HepG2 (cell line): ENCODE measurements at regions not wholly inside any gene's neighbourhood (a gene's known extent, or its start where the extent isn't known, plus 50 kb on each side); places are given as distances from the start of the nearest gene placed in this dataset.

Experiments used
- ATAC-seq: fragments of 200-7000 bp; cut with Tn5 transposase; 3 replicates; pipeline ENCODE4 v1.9.1; 2020; ENCODE audit warnings: mild to moderate bottlenecking, moderate library complexity
- BruUV-seq: library from RNA; stranded (reverse); fragments of 400-500 nt; replicated peaks from 2 replicates; lab custom pipeline; 2021; lab: Mats Ljungman, UMichigan
- CTCF ChIA-PET: fragments of 300-600 bp; formaldehyde crosslinking; extraction: SDS; loops from one replicate; lab custom pipeline; 2021; ENCODE audit warnings: low total read pairs, inconsistent platforms, low intra/inter-chr PET ratio; lab: Yijun Ruan, JAX
- POLR2A ChIA-PET: fragments of 350-600 bp; sonication (Branson Sonifier 250); formaldehyde crosslinking; loops from one replicate; lab custom pipeline; 2020; ENCODE audit warnings: antibody characterized with exemption, inconsistent platforms; lab: Yijun Ruan, JAX
- DNase-seq: peaks from one replicate; pipeline ENCODE4 v3.0.0-alpha.2; 2015; ENCODE audit warnings: low spot score
- FAIRE-seq: peaks from 3 replicates; lab custom pipeline; 2011; peaks lifted over from hg19 to GRCh38; lab: Jason Lieb, UNC
- H2AFZ ChIP-seq: one replicate; pipeline ENCODE4 v1.6.1; 2011; ENCODE audit warnings: low read length, inconsistent platforms
- H3K27ac ChIP-seq: fragments of 300-600 bp; 3 replicates; pipeline ENCODE4 v1.8.0; 2011; ENCODE audit warnings: mixed run types, mild to moderate bottlenecking, mixed read lengths, low read length, inconsistent platforms; ENCODE audit not compliant: insufficient read depth; ENCODE audit errors: extremely low read length
- H3K27me3 ChIP-seq, 2 experiments: fragments of 200-600 bp in 1 of 2; 2 replicates in 1 of 2; 3 replicates in 1 of 2; pipeline versions ENCODE4 v1.6.0 to v1.8.0; 2011; ENCODE audit warnings: low read length in 2 of 2, mild to moderate bottlenecking in 2 of 2, moderate library complexity in 2 of 2, inconsistent platforms in 1 of 2; ENCODE audit not compliant: insufficient read depth in 2 of 2, control insufficient read depth in 1 of 2
- H3K36me3 ChIP-seq, 2 experiments: fragments of 200-600 bp in 1 of 2; replicated peaks in 1 of 2; 2 replicates in 1 of 2; 3 replicates in 1 of 2; pipeline versions ENCODE4 v1.5.1 to v1.8.0; 2011; ENCODE audit warnings: low read length in 2 of 2, inconsistent platforms in 1 of 2; ENCODE audit not compliant: insufficient read depth in 2 of 2, control insufficient read depth in 1 of 2
- H3K4me1 ChIP-seq: 2 replicates; pipeline ENCODE4 v1.5.1; 2012; ENCODE audit warnings: low read length, inconsistent platforms; ENCODE audit not compliant: insufficient read depth
- H3K4me2 ChIP-seq: 2 replicates; pipeline ENCODE4 v1.6.0; 2011; ENCODE audit warnings: low read depth, low read length, inconsistent platforms
- H3K4me3 ChIP-seq, 3 experiments: fragments of 200-600 bp in 1 of 3; sonication (generic), shearing (Covaris generic) in 1 of 3; replicated peaks in 1 of 3; 2 replicates each; pipeline ENCODE4 v1.5.1; 2011 to 2016; ENCODE audit warnings: low read length in 3 of 3, inconsistent platforms in 2 of 3, low read depth in 2 of 3, mild to moderate bottlenecking in 2 of 3, control low read depth in 1 of 3, mixed read lengths in 1 of 3; ENCODE audit not compliant: insufficient read depth in 1 of 3
- H3K79me2 ChIP-seq: one replicate; pipeline ENCODE4 v1.6.1; 2011; ENCODE audit warnings: low read length, inconsistent platforms; ENCODE audit not compliant: insufficient read depth
- H3K9ac ChIP-seq: 2 replicates; pipeline ENCODE4 v1.6.0; 2011; ENCODE audit warnings: mild to moderate bottlenecking, low read depth, low read length, inconsistent platforms; ENCODE audit not compliant: insufficient read depth
- H3K9me3 ChIP-seq: 2 replicates; pipeline ENCODE4 v1.5.1; 2012; ENCODE audit warnings: mild to moderate bottlenecking, low read length
- H4K20me1 ChIP-seq: 2 replicates; pipeline ENCODE4 v1.6.0; 2011; ENCODE audit warnings: inconsistent platforms, mild to moderate bottlenecking, low read length, moderate library complexity; ENCODE audit not compliant: insufficient read depth
- ATAD3A ChIP-seq: sonication (generic); formaldehyde crosslinking; IDR thresholded peaks from 2 replicates; pipeline ENCODE4 v1.4.0; 2020; ENCODE audit warnings: missing genetic modification reagents
- HDAC1 ChIP-seq: sonication (generic); formaldehyde crosslinking; IDR thresholded peaks from 2 replicates; pipeline ENCODE4 v1.5.1; 2020; ENCODE audit warnings: mild to moderate bottlenecking, missing genetic modification reagents
- HDAC2 ChIP-seq: sonication (generic); formaldehyde crosslinking; IDR thresholded peaks from 2 replicates; pipeline ENCODE4 v1.4.0; 2020; ENCODE audit warnings: missing genetic modification reagents
- HNRNPH1 ChIP-seq: fragments of 200-400 bp; formaldehyde crosslinking; optimal IDR thresholded peaks from 2 replicates; pipeline ENCODE3; 2017; ENCODE audit warnings: mild to moderate bottlenecking, low read depth, low read length
- IRF2 ChIP-seq: IDR thresholded peaks from 2 replicates; pipeline ENCODE4 v1.6.1; 2018; ENCODE audit warnings: missing genetic modification reagents, missing compliant biosample characterization
- NONO ChIP-seq, 2 experiments: fragments of 450-650 bp in 1 of 2; sonication (generic) in 1 of 2; formaldehyde crosslinking in 1 of 2; IDR thresholded peaks in 1 of 2; conservative IDR thresholded peaks in 1 of 2; 2 replicates each; pipeline versions ENCODE4 v1.6.1 to v1.8.0; 2017 to 2022; ENCODE audit warnings: mild to moderate bottlenecking in 1 of 2, missing genetic modification reagents in 1 of 2, moderate library complexity in 1 of 2
- PLSCR1 ChIP-seq: sonication (generic); formaldehyde crosslinking; IDR thresholded peaks from 2 replicates; pipeline ENCODE4 v1.5.0; 2020; ENCODE audit warnings: missing genetic modification reagents, mild to moderate bottlenecking, borderline replicate concordance
- SAP130 ChIP-seq: IDR thresholded peaks from 2 replicates; pipeline ENCODE4 v1.6.1; 2016; ENCODE audit warnings: low read depth
- SCMH1 ChIP-seq: sonication (generic); formaldehyde crosslinking; IDR thresholded peaks from 2 replicates; pipeline ENCODE4 v1.9.0; 2021; ENCODE audit warnings: missing genetic modification reagents, mild to moderate bottlenecking, borderline replicate concordance
- SIX1 ChIP-seq: sonication (generic); formaldehyde crosslinking; IDR thresholded peaks from 2 replicates; pipeline ENCODE4 v1.4.0; 2020; ENCODE audit warnings: missing genetic modification reagents, borderline replicate concordance
- TERF1 ChIP-seq: sonication (generic); formaldehyde crosslinking; IDR thresholded peaks from 2 replicates; pipeline ENCODE4 v1.8.0; 2022; ENCODE audit warnings: mild to moderate bottlenecking, missing genetic modification reagents, moderate library complexity
- ZFP62 ChIP-seq: sonication (generic); formaldehyde crosslinking; IDR thresholded peaks from 2 replicates; pipeline ENCODE4 v1.4.0; 2020; ENCODE audit warnings: missing genetic modification reagents
- ZHX1 ChIP-seq: sonication (generic); formaldehyde crosslinking; IDR thresholded peaks from 2 replicates; pipeline ENCODE4 v1.8.1; 2022; ENCODE audit warnings: low read depth, mild to moderate bottlenecking, missing genetic modification reagents
- ZNF12 ChIP-seq: sonication (generic); formaldehyde crosslinking; IDR thresholded peaks from 2 replicates; pipeline ENCODE4 v1.5.0; 2020; ENCODE audit warnings: missing genetic modification reagents
- ZNF614 ChIP-seq: IDR thresholded peaks from 2 replicates; pipeline ENCODE4 v1.6.1; 2018; ENCODE audit warnings: missing biosample characterization, missing genetic modification reagents, inconsistent platforms, borderline replicate concordance
- ZNF790 ChIP-seq: sonication (generic); formaldehyde crosslinking; IDR thresholded peaks from 2 replicates; pipeline ENCODE4 v1.8.0; 2022; ENCODE audit warnings: missing genetic modification reagents, mild to moderate bottlenecking, borderline replicate concordance
- WGBS: methylation state at CpG from one replicate; pipeline ENCODE4 v1.1.6; 2017; ENCODE audit warnings: low lambda C conversion rate; 5-methylcytosine and 5-hydroxymethylcytosine counted together
- in situ Hi-C: cut with HindIII; loops from 2 replicates; pipeline ENCODE4 v1.10.0; 2017; ENCODE audit warnings: low pct_unique_long_range_greater_than_20kb; ENCODE audit not compliant: extremely low pct_ligation_motif_present
- intact Hi-C: fragments of 100-400 bp; cut with micrococcal nuclease; formaldehyde crosslinking; loops from one replicate; pipeline ENCODE4 v1.10.0; 2022; ENCODE audit not compliant: unreplicated experiment

- WGBS, result 10% methylated on average over 4 of the region's 4 CpGs
- no peak overlapping the region for H3K4me2 ChIP-seq
- H3K9me3 ChIP-seq, result peaks cover 15% of the 10 kb centered on the region; the same call in 1 of the 2 replicates
- in situ Hi-C loops (no loop called here), intact Hi-C loops (no loop called here)
- no peaks in the 10 kb centered on the region for H3K27me3 ChIP-seq
- H3K9ac ChIP-seq, result no peak overlapping the region
- no peak for TF ChIP-seq HDAC1
- TF ChIP-seq HDAC2 (CRISPR knock-in tag), result no peak
- TF ChIP-seq TERF1 (CRISPR knock-in tag), result no peak
- H3K4me1 ChIP-seq, result no peaks in the 10 kb centered on the region
- no peak overlapping the region for H3K27ac ChIP-seq
- no peaks in the 10 kb centered on the region for H3K36me3 ChIP-seq
- no TSS peak for BruUV-seq
- ChIA-PET POLR2A (no interaction called here), CTCF (no interaction called here)
- no peak for DNase-seq
- H3K4me3 ChIP-seq, result no peak overlapping the region
- no peaks in the 10 kb centered on the region for H3K79me2 ChIP-seq
- FAIRE-seq, result no peak
- no peak overlapping the region for H2AFZ ChIP-seq
- H4K20me1 ChIP-seq, result no peaks in the 10 kb centered on the region
- ATAC-seq, result no peak
Observed at GRCh38 chr3:18670759-18671158, 245.6 kb upstream of the SATB1 start.

DNA sequence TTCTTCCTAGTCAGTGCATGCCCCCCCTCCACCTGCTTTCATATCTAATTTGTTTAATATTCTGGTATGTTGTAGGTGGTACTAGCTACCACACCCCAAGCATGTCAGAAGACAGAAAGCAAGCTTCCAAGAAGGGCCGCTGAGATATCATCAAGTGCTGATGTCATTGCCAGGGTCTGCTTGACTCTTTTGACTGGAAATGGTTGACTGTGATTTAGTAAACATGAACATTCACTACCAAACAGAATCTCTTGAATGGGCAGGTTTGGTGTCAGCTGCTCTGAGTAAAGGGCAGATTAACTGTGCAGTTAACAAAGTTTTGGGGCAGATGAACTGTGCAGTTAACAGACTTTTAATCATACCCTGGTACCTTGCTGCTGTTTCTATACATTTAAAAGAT lies 244.2 kb upstream of the SATB1 start:
- POLR2A ChIA-PET, result no interaction called here
- no TSS peak for BruUV-seq
- Histone ChIP-seq H3K36me3 (no peaks in the 10 kb centered on the region), H3K4me2 (no peak overlapping the region), H3K4me1 (no peaks in the 10 kb centered on the region), H3K27me3 (no peaks in the 10 kb centered on the region), H3K4me3 (no peak overlapping the region), H2AFZ (no peak overlapping the region), H3K9me3 (peaks cover 15% of the 10 kb centered on the region; the same call in 1 of the 2 replicates), H4K20me1 (no peaks in the 10 kb centered on the region), H3K27ac (no peak overlapping the region), H3K79me2 (no peaks in the 10 kb centered on the region), H3K9ac (no peak overlapping the region)
- no peak for ATAC-seq
- in situ Hi-C loops (no loop called here), intact Hi-C loops (no loop called here)
- 45% methylated on average over 1 of the region's 1 CpG for WGBS
- no peak for DNase-seq
- FAIRE-seq, result no peak
- CTCF ChIA-PET, result no interaction called here
- TF ChIP-seq ZNF614 (CRISPR knock-in tag), result no peak
- no peak for TF ChIP-seq SCMH1 (CRISPR knock-in tag)
- TF ChIP-seq HNRNPH1, result no peak
- TF ChIP-seq IRF2, result no peak
- TF ChIP-seq ZNF790, result no peak
- TF ChIP-seq SAP130, result no peak
- no peak for TF ChIP-seq NONO (IDR thresholded peaks at IDR 0.05)
- no peak for TF ChIP-seq NONO (CRISPR knock-in tag; conservative IDR thresholded peaks at IDR 0.05)
- no peak for TF ChIP-seq ZNF12 (CRISPR knock-in tag)
- TF ChIP-seq PLSCR1 (CRISPR knock-in tag), result no peak
- TF ChIP-seq ZHX1 (CRISPR knock-in tag), result no peak
- TF ChIP-seq SIX1 (CRISPR knock-in tag), result no peak
- TF ChIP-seq ZFP62 (CRISPR knock-in tag), result no peak
- TF ChIP-seq ATAD3A (CRISPR knock-in tag), result no peak
